ENCODE measurements at regions not wholly inside any gene's neighbourhood (a gene's known extent, or its start where the extent isn't known, plus 50 kb on each side); places are given as distances from the start of the nearest gene placed in this dataset.

DNA sequence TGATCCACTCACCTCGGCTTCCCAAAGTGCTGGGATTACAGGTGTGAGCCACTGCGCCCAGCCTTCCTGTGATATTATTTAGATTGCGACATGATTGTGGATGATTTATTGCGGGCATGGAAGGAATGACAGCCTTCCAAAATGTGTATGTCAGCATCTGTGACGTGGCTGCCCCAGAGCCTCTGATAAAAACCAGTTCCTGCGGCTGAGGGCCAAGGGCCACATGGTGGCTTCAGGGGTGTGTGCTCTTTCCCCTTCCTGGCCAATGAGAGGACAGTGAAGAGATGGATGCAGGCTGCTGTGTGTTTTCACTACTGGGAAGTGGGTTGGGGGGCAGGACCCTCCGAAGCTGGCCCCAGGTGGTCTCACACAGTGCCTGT, 57.4 kb upstream of the HGFAC start:
- TF ChIP-seq, protein P1, sequence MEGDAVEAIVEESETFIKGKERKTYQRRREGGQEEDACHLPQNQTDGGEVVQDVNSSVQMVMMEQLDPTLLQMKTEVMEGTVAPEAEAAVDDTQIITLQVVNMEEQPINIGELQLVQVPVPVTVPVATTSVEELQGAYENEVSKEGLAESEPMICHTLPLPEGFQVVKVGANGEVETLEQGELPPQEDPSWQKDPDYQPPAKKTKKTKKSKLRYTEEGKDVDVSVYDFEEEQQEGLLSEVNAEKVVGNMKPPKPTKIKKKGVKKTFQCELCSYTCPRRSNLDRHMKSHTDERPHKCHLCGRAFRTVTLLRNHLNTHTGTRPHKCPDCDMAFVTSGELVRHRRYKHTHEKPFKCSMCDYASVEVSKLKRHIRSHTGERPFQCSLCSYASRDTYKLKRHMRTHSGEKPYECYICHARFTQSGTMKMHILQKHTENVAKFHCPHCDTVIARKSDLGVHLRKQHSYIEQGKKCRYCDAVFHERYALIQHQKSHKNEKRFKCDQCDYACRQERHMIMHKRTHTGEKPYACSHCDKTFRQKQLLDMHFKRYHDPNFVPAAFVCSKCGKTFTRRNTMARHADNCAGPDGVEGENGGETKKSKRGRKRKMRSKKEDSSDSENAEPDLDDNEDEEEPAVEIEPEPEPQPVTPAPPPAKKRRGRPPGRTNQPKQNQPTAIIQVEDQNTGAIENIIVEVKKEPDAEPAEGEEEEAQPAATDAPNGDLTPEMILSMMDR (IDR thresholded peaks at IDR 0.05; ENCODE audit: insufficient read depth, low read depth, low read length), result no peak
- no peak for TF ChIP-seq EZH2 (IDR thresholded peaks at IDR 0.05; ENCODE audit: insufficient read depth, low read length)
